KG1 (cell line): ENCODE measurements at regions not wholly inside any gene's neighbourhood (a gene's known extent, or its start where the extent isn't known, plus 50 kb on each side); places are given as distances from the start of the nearest gene placed in this dataset.

Source experiments
- DNase-seq: peaks from one replicate; lab custom pipeline; 2025; lab: John Stamatoyannopoulos, UW

- DNase-seq, result no peak
These were observed 482.7 kb downstream of the RIT2 start for GRCh38 chr18:42632801-42633200.

- no peak for DNase-seq
These were observed 480.0 kb downstream of the RIT2 start for GRCh38 chr18:42635378-42636048.

GRCh38 chr18:42636309-42636708 is 479.2 kb downstream of the RIT2 start:
- DNase-seq, result no peak

GRCh38 chr18:42640160-42640559 is 475.3 kb downstream of the RIT2 start:
- DNase-seq, result no peak

DNA sequence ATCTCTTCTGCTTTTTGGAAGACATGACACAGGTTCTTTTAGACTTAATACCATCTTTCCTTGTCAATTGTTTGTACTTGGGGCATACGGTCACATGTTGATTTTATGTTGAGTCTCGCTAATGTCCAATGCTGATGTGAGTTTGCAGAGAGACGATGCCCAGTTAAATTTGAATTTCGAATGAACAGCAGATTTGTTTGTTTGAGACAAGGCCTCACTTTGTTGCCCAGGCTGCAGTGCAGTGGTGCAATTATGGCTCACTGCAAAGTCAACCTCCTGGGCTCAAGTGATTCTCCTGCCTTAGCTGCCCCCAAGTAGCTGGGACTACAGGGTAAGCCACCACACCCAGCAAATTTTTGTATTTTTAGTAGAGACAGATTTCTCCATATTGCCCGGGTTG is 473.5 kb downstream of the RIT2 start:
- DNase-seq, result no peak

DNA sequence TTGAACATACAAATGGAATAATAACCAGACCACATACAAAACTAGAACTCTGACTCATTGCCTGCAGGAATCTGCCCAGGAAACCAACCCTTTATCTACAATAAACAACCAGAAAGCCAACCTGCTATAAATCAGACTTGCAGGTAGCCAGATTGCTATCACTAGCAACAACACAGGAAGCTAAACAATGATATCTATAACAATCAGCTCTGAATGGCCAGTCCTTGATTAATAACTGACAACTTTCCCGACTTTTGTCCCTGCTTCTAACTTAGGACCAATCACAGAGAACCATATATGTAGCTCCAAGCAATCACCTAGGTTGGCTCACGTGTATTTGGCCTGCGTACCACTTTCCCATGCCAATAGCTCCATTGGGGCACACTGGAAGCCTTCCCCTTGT is 470.8 kb downstream of the RIT2 start:
- no peak for DNase-seq

- no peak for DNase-seq
These were observed 466.0 kb downstream of the RIT2 start for GRCh38 chr18:42649331-42650035.

DNA sequence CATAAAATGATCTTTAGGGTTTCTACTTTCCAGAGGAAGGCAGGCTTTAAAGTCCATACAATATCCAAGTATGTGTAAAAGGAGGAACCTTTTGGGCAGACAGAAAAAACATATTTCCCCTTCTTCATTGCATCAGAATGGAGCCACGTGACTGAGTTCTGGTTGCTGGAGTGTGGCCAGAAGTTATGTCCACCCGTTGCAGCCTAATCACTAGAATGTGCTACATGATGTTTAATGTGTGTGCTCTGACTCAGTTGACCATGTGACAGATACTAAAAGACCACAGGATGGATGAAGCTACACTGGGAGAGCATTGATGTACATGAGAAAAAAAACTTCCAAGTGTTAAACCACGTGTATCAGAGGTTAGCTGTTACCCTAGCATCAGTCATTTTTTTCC is 460.9 kb downstream of the RIT2 start:
- no peak for DNase-seq

DNA sequence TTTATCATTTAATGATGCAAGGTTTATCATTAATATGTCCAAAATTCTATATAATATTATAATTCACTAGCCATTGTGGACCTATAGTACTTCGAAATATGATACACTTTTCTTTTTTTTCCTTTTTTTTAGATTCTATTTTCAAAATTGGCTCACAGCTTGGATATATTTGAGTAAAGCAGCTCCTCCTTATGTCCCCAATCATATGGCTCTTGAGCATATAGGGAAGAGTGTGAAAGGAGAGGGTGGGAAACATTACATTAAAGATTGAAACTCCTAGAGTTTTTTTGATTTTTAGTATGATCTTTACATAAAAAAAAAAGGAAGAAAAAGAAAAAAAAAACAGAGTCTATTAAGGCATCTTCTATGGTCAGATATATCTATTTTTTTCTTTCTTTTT is 457.9 kb downstream of the RIT2 start:
- DNase-seq, result no peak

DNA sequence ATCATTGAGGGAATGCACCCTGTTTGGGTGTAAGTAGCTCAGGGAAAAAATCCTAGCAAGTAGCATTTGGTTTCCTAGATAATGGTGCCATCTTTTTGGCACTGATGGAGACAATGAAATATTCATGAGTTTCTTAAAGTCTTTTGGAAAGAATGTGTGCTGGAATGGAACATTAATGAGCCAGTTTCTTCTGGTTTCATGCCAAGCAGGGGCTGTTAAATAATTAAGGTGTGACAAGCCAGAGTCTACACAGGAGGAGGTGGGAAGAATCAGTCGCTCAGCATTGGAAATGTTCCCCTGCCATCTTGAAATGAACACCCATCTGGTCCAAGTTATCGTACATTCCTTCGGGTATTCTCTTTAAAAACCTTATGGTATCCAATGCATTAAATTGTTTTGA is 457.3 kb downstream of the RIT2 start:
- no peak for DNase-seq

DNA sequence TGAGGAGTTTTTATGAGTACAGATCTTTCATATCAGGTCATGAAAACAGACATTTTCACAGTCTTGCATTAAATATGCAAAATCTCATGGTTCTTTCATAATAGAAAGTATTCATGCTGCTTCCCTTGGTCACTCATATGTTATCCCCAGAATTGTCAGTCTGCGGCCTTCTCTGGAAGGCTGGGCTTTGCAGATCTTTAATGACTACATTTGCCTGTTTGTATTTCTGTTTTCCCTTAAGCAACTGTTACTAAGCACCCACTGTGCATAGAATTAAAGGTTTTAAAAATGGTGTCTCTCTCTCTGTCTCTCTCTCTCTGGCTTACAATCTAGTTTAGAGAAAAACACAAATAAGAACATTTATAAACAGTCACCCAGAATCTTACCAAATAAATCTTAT is 456.3 kb downstream of the RIT2 start:
- no peak for DNase-seq

DNA sequence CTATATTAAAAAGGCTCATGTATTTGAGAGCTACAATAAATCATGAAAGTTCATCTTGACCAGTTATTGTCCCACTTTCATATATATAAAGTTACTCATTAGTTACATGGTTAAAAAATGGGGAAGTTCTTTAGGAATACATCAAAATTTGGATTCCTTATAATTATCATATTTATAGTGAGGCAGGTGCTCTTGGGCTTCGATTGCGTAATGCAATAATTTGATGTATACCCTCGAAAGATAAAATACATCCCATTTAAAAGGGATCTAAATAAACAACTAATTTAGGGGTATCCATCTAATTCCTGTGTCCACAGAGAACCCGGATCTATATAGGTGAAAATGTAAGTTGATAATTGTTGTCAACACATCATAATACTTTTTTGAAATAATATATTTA is 444.6 kb downstream of the RIT2 start:
- no peak for DNase-seq

- no peak for DNase-seq
These were observed 439.7 kb downstream of the RIT2 start for GRCh38 chr18:42675810-42676209.

DNA sequence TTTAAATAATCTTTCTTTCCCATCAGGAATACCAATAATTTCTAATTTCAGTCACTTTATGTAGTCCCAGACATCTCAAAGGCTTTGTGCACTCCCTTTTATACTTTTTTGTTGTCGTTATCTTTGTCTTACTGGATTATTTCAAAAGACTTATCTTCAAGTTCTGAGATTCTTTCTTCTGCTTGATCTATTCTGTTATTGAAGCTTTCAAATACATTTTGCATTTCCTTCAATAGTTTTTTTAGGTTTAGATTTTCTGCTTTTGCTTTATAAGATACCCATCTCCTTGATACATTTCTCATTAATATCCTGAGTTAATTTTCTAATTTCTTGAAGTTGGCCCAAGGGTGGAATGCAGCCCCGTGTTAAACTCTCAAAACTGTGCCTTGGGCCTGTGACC is 432.4 kb downstream of the RIT2 start:
- no peak for DNase-seq

DNA sequence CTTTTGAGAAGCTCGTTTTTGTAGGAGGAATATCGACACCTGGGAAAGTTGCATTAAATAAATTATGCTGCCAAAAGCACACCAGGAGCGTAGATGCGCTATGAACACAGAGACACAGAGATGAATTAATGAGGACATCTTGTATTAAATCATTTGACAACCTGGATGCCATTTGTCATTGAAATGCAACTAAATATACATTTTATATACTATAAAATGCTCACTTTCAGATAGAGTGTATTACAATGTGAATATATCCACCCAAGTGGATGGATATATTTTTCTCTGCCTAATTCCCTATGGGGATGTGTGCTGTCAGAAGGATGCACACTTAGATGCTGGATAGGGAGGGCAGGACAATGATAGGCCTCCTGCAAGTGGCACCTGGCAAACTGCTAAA is 426.2 kb downstream of the RIT2 start:
- DNase-seq, result no peak
